ENCODE measurements at regions not wholly inside any gene's neighbourhood (a gene's known extent, or its start where the extent isn't known, plus 50 kb on each side); places are given as distances from the start of the nearest gene placed in this dataset.
"Not testable (repeated sequence)": the region's sequence is repeated elsewhere in the genome, so short reads cannot be mapped to it uniquely, and the experiment has no call there.

GRCh38 chr5:51162245-51162644, 221.0 kb upstream of the ISL1 start:
- H3K27ac Mint-ChIP-seq (ENCODE audit: low read depth) = no peak overlapping the region
- no peaks in the 10 kb centered on the region for H3K36me3 Mint-ChIP-seq (ENCODE audit: insufficient read depth)
- no peaks in the 10 kb centered on the region for H3K4me1 Mint-ChIP-seq
- DNase-seq (ENCODE audit: low spot score in 2 of 2) (no peak), ATAC-seq (replicated peaks; ENCODE audit: extremely low read depth, poor library complexity, severe bottlenecking) (no peak)
- peaks cover 32% of the 10 kb centered on the region for H3K9me3 Mint-ChIP-seq
- no peaks in the 10 kb centered on the region for H3K27me3 Mint-ChIP-seq
- no peak overlapping the region for H3K4me3 Mint-ChIP-seq

- ATAC-seq (replicated peaks; ENCODE audit: extremely low read depth, poor library complexity, severe bottlenecking); H3K36me3 Mint-ChIP-seq (ENCODE audit: insufficient read depth); H3K4me1 Mint-ChIP-seq; H3K27ac Mint-ChIP-seq (ENCODE audit: low read depth); H3K4me3 Mint-ChIP-seq; DNase-seq (ENCODE audit: low spot score in 2 of 2); H3K27me3 Mint-ChIP-seq: not testable (repeated sequence)
- H3K9me3 Mint-ChIP-seq = peaks cover 28% of the 10 kb centered on the region
Measured at GRCh38 chr5:51165621-51166020, 217.6 kb upstream of the ISL1 start.

- peaks cover 8% of the 10 kb centered on the region for H3K9me3 Mint-ChIP-seq
- ATAC-seq (replicated peaks; ENCODE audit: extremely low read depth, poor library complexity, severe bottlenecking) = no peak
- no peaks in the 10 kb centered on the region for H3K4me1 Mint-ChIP-seq
- H3K27me3 Mint-ChIP-seq = no peaks in the 10 kb centered on the region
- H3K4me3 Mint-ChIP-seq = no peak overlapping the region
- no peaks in the 10 kb centered on the region for H3K36me3 Mint-ChIP-seq (ENCODE audit: insufficient read depth)
- no peak for DNase-seq (ENCODE audit: low spot score in 2 of 2)
- H3K27ac Mint-ChIP-seq (ENCODE audit: low read depth) = no peak overlapping the region
Measured at GRCh38 chr5:51172903-51173626, 210.2 kb upstream of the ISL1 start.

GRCh38 chr5:51181208-51181894, 201.9 kb upstream of the ISL1 start:
- no peaks in the 10 kb centered on the region for H3K27me3 Mint-ChIP-seq
- peaks cover 16% of the 10 kb centered on the region for H3K9me3 Mint-ChIP-seq
- ATAC-seq (replicated peaks; ENCODE audit: extremely low read depth, poor library complexity, severe bottlenecking) = no peak
- H3K4me1 Mint-ChIP-seq = no peaks in the 10 kb centered on the region
- no peak overlapping the region for H3K27ac Mint-ChIP-seq (ENCODE audit: low read depth)
- H3K36me3 Mint-ChIP-seq (ENCODE audit: insufficient read depth) = peaks cover 1% of the 10 kb centered on the region
- DNase-seq (ENCODE audit: low spot score in 2 of 2) = no peak
- no peak overlapping the region for H3K4me3 Mint-ChIP-seq

GRCh38 chr5:51185850-51186329, 197.4 kb upstream of the ISL1 start:
- Mint-ChIP-seq H3K27me3 (no peaks in the 10 kb centered on the region), H3K4me3 (no peak overlapping the region), H3K4me1 (no peaks in the 10 kb centered on the region), H3K36me3 (ENCODE audit: insufficient read depth) (no peaks in the 10 kb centered on the region), H3K9me3 (peaks cover 5% of the 10 kb centered on the region), H3K27ac (ENCODE audit: low read depth) (no peak overlapping the region)
- DNase-seq (ENCODE audit: low spot score in 2 of 2) = no peak
- ATAC-seq (replicated peaks; ENCODE audit: extremely low read depth, poor library complexity, severe bottlenecking) = no peak

- Mint-ChIP-seq H3K4me1 (no peaks in the 10 kb centered on the region), H3K4me3 (no peak overlapping the region), H3K36me3 (ENCODE audit: insufficient read depth) (no peaks in the 10 kb centered on the region), H3K9me3 (peaks cover 13% of the 10 kb centered on the region), H3K27ac (ENCODE audit: low read depth) (no peak overlapping the region), H3K27me3 (no peaks in the 10 kb centered on the region)
- ATAC-seq (replicated peaks; ENCODE audit: extremely low read depth, poor library complexity, severe bottlenecking) = no peak
- no peak for DNase-seq (ENCODE audit: low spot score in 2 of 2)
Measured at GRCh38 chr5:51188001-51188591, 195.2 kb upstream of the ISL1 start.

- Mint-ChIP-seq H3K4me1 (no peaks in the 10 kb centered on the region), H3K36me3 (ENCODE audit: insufficient read depth) (no peaks in the 10 kb centered on the region), H3K4me3 (no peak overlapping the region), H3K27me3 (no peaks in the 10 kb centered on the region), H3K9me3 (peaks cover 13% of the 10 kb centered on the region), H3K27ac (ENCODE audit: low read depth) (no peak overlapping the region)
- ATAC-seq (replicated peaks; ENCODE audit: extremely low read depth, poor library complexity, severe bottlenecking) (no peak), DNase-seq (ENCODE audit: low spot score in 2 of 2) (no peak)
Measured at GRCh38 chr5:51194671-51195070, 188.6 kb upstream of the ISL1 start.

GRCh38 chr5:51201024-51201423, 182.2 kb upstream of the ISL1 start:
- Mint-ChIP-seq H3K4me1 (no peaks in the 10 kb centered on the region), H3K9me3 (peaks cover 16% of the 10 kb centered on the region), H3K4me3 (no peak overlapping the region), H3K27ac (ENCODE audit: low read depth) (no peak overlapping the region), H3K27me3 (no peaks in the 10 kb centered on the region), H3K36me3 (ENCODE audit: insufficient read depth) (no peaks in the 10 kb centered on the region)
- DNase-seq (ENCODE audit: low spot score in 2 of 2) = no peak
- ATAC-seq (replicated peaks; ENCODE audit: extremely low read depth, poor library complexity, severe bottlenecking) = no peak

- H3K27ac Mint-ChIP-seq (ENCODE audit: low read depth) = no peak overlapping the region
- peaks cover 15% of the 10 kb centered on the region for H3K9me3 Mint-ChIP-seq
- H3K36me3 Mint-ChIP-seq (ENCODE audit: insufficient read depth) = no peaks in the 10 kb centered on the region
- no peaks in the 10 kb centered on the region for H3K4me1 Mint-ChIP-seq
- ATAC-seq (replicated peaks; ENCODE audit: extremely low read depth, poor library complexity, severe bottlenecking) = no peak
- H3K4me3 Mint-ChIP-seq = no peak overlapping the region
- no peaks in the 10 kb centered on the region for H3K27me3 Mint-ChIP-seq
- no peak for DNase-seq (ENCODE audit: low spot score in 2 of 2)
Measured at GRCh38 chr5:51201708-51202107, 181.5 kb upstream of the ISL1 start.

GRCh38 chr5:51202161-51202560, 181.1 kb upstream of the ISL1 start:
- Mint-ChIP-seq H3K27me3 (no peaks in the 10 kb centered on the region), H3K36me3 (ENCODE audit: insufficient read depth) (no peaks in the 10 kb centered on the region), H3K4me3 (no peak overlapping the region), H3K9me3 (peaks cover 12% of the 10 kb centered on the region), H3K27ac (ENCODE audit: low read depth) (no peak overlapping the region), H3K4me1 (no peaks in the 10 kb centered on the region)
- ATAC-seq (replicated peaks; ENCODE audit: extremely low read depth, poor library complexity, severe bottlenecking) (no peak), DNase-seq (ENCODE audit: low spot score in 2 of 2) (no peak)

GRCh38 chr5:51203598-51203997, 179.7 kb upstream of the ISL1 start:
- DNase-seq (ENCODE audit: low spot score in 2 of 2) (no peak), ATAC-seq (replicated peaks; ENCODE audit: extremely low read depth, poor library complexity, severe bottlenecking) (no peak)
- H3K27ac Mint-ChIP-seq (ENCODE audit: low read depth) = no peak overlapping the region
- no peak overlapping the region for H3K4me3 Mint-ChIP-seq
- H3K9me3 Mint-ChIP-seq = peaks cover 12% of the 10 kb centered on the region
- H3K4me1 Mint-ChIP-seq = no peaks in the 10 kb centered on the region
- H3K36me3 Mint-ChIP-seq (ENCODE audit: insufficient read depth) = no peaks in the 10 kb centered on the region
- H3K27me3 Mint-ChIP-seq = no peaks in the 10 kb centered on the region

GRCh38 chr5:51208296-51208695, 175.0 kb upstream of the ISL1 start:
- no peak overlapping the region for H3K27ac Mint-ChIP-seq (ENCODE audit: low read depth)

GRCh38 chr5:51214746-51215145, 168.5 kb upstream of the ISL1 start:
- no peak for ATAC-seq (replicated peaks; ENCODE audit: extremely low read depth, poor library complexity, severe bottlenecking)
- H3K27me3 Mint-ChIP-seq = no peaks in the 10 kb centered on the region

More at GRCh38 chr5:51208296-51208695, 175.0 kb upstream of the ISL1 start:
- no peaks in the 10 kb centered on the region for H3K36me3 Mint-ChIP-seq (ENCODE audit: insufficient read depth)
- H3K27me3 Mint-ChIP-seq = no peaks in the 10 kb centered on the region
- ATAC-seq (replicated peaks; ENCODE audit: extremely low read depth, poor library complexity, severe bottlenecking) (no peak), DNase-seq (ENCODE audit: low spot score in 2 of 2) (no peak)
- H3K9me3 Mint-ChIP-seq = peaks cover under 1% of the 10 kb centered on the region
- H3K4me1 Mint-ChIP-seq = no peaks in the 10 kb centered on the region
- no peak overlapping the region for H3K4me3 Mint-ChIP-seq

More at GRCh38 chr5:51214746-51215145, 168.5 kb upstream of the ISL1 start:
- no peaks in the 10 kb centered on the region for H3K4me1 Mint-ChIP-seq
- no peaks in the 10 kb centered on the region for H3K36me3 Mint-ChIP-seq (ENCODE audit: insufficient read depth)
- no peak overlapping the region for H3K4me3 Mint-ChIP-seq
- no peak for DNase-seq (ENCODE audit: low spot score in 2 of 2)
- no peak overlapping the region for H3K27ac Mint-ChIP-seq (ENCODE audit: low read depth)
- peaks cover 5% of the 10 kb centered on the region for H3K9me3 Mint-ChIP-seq
